T47D (cell line): ENCODE measurements at regions not wholly inside any gene's neighbourhood (a gene's known extent, or its start where the extent isn't known, plus 50 kb on each side); places are given as distances from the start of the nearest gene placed in this dataset.
A peak's percentile ranks its signal among the peaks of the same experiment; 100 is the strongest.

Experiments used
- DNase-seq, 2 experiments: peaks; one replicate each; pipeline versions ENCODE4 v3.0.0 to v3.0.0-alpha.2; 2011 to 2012; ENCODE audit warnings: low read depth in 1 of 2, low spot score in 1 of 2
- JUND ChIP-seq: IDR thresholded peaks from 2 replicates; pipeline ENCODE4 v1.6.1; 2012; ENCODE audit warnings: low read depth
- in situ Hi-C: cut with HindIII; loops from 2 replicates; pipeline ENCODE4 v1.10.0; 2016; ENCODE audit warnings: low sequenced_read_pairs, low pct_unique_long_range_greater_than_20kb

DNA sequence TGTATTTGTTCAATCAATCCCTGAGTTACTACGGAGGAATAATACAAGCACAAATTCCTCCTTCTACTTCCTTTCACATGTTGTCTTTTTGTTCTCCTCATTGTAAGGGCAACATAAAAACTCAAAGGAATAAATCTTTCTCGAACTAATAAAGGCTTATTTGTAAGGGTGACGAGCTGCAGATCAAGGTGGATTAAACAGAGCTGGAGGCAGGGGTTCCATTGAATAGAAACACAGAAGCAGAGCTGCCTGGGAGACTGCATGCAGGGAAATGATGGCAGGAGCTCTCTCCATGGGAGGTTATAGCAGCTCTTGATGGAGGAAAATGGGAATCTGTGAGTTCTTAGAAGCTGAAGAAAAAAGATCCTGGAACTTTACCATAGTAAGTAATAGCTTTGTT is 160.2 kb downstream of the CYYR1 start:
- in situ Hi-C loops = no loop called here
- no peak for DNase-seq
- TF ChIP-seq JUND = no peak

DNA sequence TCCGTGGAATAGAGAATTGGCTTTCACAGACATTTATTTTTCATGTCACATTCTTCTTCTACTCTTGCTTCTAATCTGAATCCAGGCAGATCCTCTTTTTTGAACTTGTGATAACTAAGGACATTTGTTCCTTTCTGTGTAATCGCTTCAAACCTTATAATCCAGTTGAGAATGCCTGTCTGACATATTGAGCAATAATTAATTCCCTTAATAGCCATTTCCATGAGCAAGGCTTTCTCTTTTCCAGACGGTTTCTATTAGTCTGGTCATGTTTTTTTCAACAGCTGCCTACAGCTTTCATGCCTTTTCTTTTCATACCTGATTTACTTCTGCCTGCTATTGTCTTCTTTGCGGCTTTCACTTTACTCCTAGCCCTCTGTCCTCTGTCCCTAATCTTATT is 163.4 kb downstream of the CYYR1 start:
- DNase-seq = no peak
- in situ Hi-C loops = no loop called here

DNA sequence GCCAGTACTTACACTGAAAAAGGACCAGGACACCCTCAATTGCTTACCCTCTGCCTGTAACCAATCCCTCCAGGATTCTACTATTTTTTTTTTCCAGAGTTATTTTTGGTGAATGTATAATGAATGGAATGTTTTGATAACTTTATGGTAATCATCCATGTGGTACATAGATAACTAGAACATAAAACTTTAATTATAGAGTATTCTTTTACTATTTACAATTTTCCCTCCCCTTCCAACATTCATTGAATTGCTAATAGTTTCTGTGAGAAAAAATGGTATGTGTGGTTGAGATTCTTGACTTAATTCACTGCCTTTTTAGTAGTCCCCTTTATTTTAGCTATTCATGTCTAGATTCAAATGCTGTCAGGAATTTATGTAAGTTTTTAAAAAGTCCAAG is 164.6 kb downstream of the CYYR1 start:
- DNase-seq = no peak
- TF ChIP-seq JUND = no peak
- in situ Hi-C loops = no loop called here

More for the DNA sequence above, 163.4 kb downstream of the CYYR1 start:
- TF ChIP-seq JUND = no peak

DNA sequence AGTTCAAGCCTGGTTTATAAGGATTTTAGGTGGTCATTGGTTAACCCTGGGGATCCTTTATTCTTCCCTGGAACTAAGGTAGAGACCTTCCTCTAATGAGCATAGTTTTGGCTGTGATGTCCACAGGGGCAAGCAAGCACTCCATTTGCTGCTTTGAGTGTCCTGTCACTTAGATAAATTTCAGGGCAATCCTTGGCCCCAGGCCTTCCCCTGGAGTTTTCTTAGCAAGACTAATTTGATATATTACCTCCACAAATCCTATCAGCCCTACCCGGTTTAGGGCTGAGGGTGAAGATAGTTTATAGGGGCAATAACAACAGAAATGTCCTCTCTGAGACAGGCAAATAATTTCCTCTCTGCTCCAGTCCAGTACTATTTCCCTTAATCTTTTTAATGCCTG is 166.6 kb downstream of the CYYR1 start:
- no peak for DNase-seq
- no peak for TF ChIP-seq JUND
- in situ Hi-C loops = no loop called here

DNA sequence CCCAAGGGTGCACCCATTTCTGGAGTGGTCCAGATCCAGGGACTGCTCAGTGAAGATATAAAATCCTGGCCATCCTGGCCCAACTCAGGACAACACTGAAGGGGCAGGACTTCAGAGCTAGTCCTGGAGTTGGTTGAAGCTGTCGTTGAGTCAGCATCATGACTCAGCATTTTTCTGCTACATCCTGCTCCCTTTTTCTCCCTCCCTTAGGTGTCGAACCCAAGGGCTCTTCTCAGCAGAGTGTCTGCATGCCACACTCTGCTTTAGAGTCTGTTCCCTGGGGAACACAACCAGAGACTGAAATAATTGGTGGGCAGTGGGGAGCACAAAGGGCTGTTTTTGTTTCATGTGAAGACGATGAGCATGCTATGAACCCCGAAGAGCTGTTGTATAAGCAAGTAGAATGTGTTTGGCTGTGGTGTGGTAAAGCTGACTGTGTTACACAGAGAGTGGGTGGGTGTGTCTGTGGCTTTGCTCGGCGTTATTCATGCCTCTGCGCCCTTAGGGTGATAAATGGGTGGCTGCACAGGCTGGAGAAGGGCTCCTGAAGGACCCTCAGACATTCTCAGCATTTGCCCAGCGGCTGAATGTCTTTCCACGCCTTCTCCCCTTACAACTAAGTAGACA is 167.2 kb downstream of the CYYR1 start:
- peak; percentile 26 to 91 for DNase-seq
- TF ChIP-seq JUND = no peak

DNA sequence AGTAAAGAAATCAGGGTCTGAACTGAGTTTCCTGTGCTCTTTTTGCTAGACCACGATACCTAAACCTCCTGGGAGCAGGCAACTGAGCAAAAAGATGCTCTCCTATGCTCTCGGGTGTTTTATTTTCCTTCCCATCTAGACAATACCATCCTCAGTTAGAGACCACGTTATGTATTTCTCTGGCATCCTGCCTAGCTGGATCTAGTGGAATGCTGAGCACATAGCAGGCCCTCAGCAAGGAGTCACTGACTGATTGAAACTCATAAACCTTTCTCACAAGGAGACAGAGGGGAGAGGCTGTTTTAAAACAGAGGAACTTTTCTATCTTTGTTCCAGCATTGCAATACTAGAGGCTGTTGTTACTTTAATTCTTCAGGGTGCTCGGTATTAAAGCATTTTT is 168.0 kb downstream of the CYYR1 start:
- in situ Hi-C loops = no loop called here
- peak in 1 of 2 experiments; percentile 25 for DNase-seq
- no peak for TF ChIP-seq JUND

More for the DNA sequence above, 167.2 kb downstream of the CYYR1 start:
- in situ Hi-C loops = no loop called here

DNA sequence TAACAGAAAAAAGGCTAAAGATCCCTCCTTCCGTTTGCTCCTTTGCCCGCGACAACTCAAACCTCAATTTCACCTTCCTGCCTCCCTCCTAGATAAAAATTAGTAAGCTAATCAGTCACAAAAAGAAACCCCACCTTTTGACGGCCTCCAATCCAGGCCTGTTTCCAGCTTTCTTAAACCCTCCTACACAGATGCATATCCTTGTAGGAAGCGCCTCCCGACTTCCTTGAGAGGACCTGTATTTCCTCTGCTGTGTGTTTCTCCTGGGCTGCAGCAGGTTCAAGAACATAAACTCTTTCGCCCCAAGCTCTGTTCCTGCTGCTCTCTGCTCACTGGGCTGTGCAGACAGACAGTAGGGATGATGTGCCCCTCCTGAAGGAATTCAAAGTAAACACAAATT is 168.8 kb downstream of the CYYR1 start:
- in situ Hi-C loops = no loop called here
- no peak for TF ChIP-seq JUND
- no peak for DNase-seq

DNA sequence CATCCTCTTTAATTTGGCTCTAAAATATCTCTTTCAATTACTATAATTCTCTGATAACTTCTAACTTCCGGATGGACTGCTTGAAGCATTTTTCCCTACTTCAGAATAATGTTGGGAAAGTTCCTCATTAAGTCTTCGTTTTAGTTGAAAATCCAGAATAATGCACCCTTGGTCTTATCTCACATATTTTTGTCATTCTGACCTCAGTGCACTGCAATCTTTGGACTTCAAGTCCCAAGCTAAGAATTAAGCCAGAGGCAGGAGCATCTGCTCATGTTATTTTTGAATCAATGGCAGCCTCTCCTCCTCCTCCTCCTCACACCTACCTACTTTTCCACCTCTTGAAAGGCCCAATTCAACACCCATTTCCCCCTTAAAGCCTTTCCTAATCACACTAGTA is 169.8 kb downstream of the CYYR1 start:
- TF ChIP-seq JUND = no peak
- in situ Hi-C loops = no loop called here

DNA sequence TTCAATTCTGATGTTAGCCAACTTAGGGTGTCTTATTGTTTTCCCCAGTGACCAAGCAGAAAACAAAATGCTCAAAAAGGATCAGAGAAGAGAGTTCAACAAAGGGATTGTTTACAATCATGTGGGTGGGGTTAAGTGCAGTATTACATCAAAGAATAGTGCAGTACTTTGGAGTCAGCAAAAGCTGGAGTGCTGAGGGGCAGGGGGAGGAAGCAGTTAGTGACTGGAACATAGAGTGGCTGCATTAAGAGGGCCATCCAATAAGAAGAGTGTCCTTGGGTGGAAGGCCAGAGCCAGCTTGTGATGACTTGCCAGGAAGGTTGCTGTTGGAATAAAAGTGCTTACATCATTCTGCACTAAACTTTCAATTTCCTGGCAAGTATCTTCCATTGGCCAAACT is 175.5 kb downstream of the CYYR1 start:
- no peak for DNase-seq
- in situ Hi-C loops = no loop called here

More for the DNA sequence above, 169.8 kb downstream of the CYYR1 start:
- no peak for DNase-seq

DNA sequence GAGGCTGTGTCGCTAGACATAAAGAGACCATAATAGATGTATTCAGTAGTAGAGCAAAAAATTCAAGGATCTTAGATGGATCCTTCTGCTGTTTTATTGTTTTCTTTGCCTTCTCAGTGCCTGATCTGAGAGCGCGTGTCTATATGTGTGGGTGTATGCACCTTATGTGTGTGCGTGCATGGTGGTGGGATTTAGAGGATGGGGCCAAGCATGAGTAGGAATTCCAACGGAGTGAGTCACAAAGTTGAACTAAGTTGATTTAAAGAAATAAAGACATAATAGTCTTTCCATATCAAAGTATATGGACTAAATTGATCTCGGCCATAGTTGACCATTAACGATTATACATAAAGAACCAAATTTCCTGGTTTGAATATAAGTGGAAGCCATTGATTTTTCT is 178.7 kb downstream of the CYYR1 start:
- TF ChIP-seq JUND = no peak
- in situ Hi-C loops = no loop called here

More for the DNA sequence above, 175.5 kb downstream of the CYYR1 start:
- TF ChIP-seq JUND = no peak

DNA sequence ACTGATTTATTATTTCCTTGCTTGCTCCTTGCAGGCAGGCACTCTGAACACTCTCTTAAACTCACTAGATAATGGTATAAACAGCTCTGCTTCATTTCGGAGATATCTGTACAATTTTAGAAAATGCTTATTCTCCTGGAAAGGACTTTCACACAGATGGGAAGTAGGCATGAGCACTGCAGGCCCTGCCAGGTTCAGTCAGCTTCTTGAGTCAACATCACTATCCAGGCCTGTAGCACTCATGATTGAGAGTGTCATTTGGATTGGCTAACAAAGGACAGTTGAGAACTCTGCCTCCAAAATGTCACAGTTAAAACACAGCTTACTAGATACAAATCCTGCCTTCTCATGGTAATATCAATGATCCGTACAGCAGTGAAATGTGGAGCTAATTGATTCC is 181.9 kb downstream of the CYYR1 start:
- TF ChIP-seq JUND = no peak
- in situ Hi-C loops = no loop called here
- peak in 1 of 2 experiments; percentile 59 for DNase-seq

More for the DNA sequence above, 178.7 kb downstream of the CYYR1 start:
- no peak for DNase-seq

DNA sequence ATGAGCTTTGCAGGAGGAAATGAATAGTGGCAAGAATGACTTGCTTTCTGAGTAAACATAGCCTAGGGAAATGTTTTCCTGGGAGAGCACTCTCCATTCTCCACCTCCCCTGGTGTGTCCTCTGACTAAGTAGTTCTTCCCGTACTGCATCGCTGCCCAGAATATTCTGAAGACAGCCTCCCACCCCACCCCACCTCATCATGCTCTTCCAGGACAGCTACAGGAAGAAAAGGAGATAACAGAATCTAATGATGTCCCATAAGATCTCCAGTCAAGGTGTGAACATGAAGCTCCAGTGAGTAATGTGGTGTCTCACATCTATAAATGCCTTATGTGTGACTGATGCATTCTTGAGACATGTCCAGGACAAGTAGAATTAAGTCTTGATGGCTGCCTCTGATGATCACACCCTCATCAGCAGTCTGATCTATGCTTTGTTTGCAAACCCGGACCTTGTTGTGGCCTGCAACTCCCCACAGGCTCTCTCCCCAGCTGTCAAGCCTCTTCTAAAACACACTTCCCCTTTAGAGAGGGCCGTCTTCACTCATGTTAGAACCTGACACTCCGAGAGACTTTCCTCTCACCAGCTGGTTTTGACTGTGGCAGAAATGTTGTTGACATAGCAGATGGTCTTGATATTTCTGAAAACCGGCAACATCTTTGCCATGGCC is 183.0 kb downstream of the CYYR1 start:
- peak; percentile 90 for TF ChIP-seq JUND
- peak in 1 of 2 experiments; percentile 97 for DNase-seq
- in situ Hi-C loops = no loop called here

DNA sequence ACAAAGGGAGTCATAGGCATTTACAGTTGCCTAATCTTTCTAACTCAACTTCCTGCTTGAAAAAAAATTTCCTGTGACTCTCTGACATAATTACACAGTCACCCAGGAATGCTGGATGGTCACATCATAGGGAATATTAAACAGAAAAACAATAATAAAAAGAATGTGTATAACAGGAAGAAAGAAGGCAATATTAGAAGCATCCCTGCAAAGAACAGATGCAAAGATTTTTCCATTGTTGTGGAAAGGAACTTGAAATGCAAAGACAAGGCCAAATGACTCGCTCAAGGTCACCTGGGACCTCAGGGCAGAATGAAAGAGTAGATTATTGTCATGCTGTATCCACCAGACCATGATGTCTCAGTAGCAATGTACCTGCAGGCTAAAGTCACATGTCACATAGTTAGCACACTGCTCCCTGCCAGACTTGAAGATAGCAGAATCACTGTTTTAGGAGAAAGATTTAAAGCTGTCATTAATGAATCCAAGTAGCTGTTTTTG is 184.3 kb downstream of the CYYR1 start:
- in situ Hi-C loops = no loop called here
- TF ChIP-seq JUND = peak; percentile 77
- DNase-seq = peak in 1 of 2 experiments; percentile 94
